K562 (cell line): ENCODE measurements at regions not wholly inside any gene's neighbourhood (a gene's known extent, or its start where the extent isn't known, plus 50 kb on each side); places are given as distances from the start of the nearest gene placed in this dataset.

Source experiments
- BACH1 ChIP-seq: fragments of 200-800 bp; sonication (Bioruptor generic); IDR thresholded peaks from 2 replicates; pipeline ENCODE4 v1.6.1; 2016; ENCODE audit warnings: missing genetic modification characterization, missing compliant biosample characterization
- FOXP1 ChIP-seq: sonication (generic); formaldehyde crosslinking; IDR thresholded peaks from 2 replicates; pipeline ENCODE4 v1.8.0; 2022; ENCODE audit warnings: mild to moderate bottlenecking, missing genetic modification reagents
- FOXP4 ChIP-seq: sonication (generic); formaldehyde crosslinking; IDR thresholded peaks from 2 replicates; pipeline ENCODE4 v1.8.0; 2022; ENCODE audit warnings: mild to moderate bottlenecking, missing genetic modification reagents, borderline replicate concordance
- JUN ChIP-seq, 2 experiments: sonication (generic) in 1 of 2; formaldehyde crosslinking in 1 of 2; IDR thresholded peaks; 2 replicates each; pipeline versions ENCODE4 v1.6.1 to v1.8.0; 2012 to 2022; ENCODE audit warnings: borderline replicate concordance in 2 of 2, mild to moderate bottlenecking in 2 of 2, improper control_type of control experiment in 1 of 2, low read depth in 1 of 2, low read length in 1 of 2, missing genetic modification reagents in 1 of 2
- NFATC3 ChIP-seq: fragments of 450-650 bp; IDR thresholded peaks from 2 replicates; pipeline ENCODE4 v1.6.1; 2017; ENCODE audit warnings: mild to moderate bottlenecking
- POLR2A ChIP-seq: fragments of 450-650 bp; conservative IDR thresholded peaks from 2 replicates; pipeline ENCODE4 v1.6.1; 2016
- TCF7 ChIP-seq: sonication (generic); IDR thresholded peaks from 2 replicates; pipeline ENCODE4 v1.6.1; 2016; ENCODE audit warnings: antibody characterized with exemption, borderline replicate concordance
- ZHX1 ChIP-seq: fragments of 150-350 bp; conservative IDR thresholded peaks from 2 replicates; pipeline ENCODE4 v1.6.1; 2014; ENCODE audit warnings: low read length
- TF ChIP-seq, protein P1 (sequence below): fragments of 450-650 bp; IDR thresholded peaks from 2 replicates; pipeline ENCODE4 v1.6.1; 2016; ENCODE audit warnings: low read depth

DNA sequence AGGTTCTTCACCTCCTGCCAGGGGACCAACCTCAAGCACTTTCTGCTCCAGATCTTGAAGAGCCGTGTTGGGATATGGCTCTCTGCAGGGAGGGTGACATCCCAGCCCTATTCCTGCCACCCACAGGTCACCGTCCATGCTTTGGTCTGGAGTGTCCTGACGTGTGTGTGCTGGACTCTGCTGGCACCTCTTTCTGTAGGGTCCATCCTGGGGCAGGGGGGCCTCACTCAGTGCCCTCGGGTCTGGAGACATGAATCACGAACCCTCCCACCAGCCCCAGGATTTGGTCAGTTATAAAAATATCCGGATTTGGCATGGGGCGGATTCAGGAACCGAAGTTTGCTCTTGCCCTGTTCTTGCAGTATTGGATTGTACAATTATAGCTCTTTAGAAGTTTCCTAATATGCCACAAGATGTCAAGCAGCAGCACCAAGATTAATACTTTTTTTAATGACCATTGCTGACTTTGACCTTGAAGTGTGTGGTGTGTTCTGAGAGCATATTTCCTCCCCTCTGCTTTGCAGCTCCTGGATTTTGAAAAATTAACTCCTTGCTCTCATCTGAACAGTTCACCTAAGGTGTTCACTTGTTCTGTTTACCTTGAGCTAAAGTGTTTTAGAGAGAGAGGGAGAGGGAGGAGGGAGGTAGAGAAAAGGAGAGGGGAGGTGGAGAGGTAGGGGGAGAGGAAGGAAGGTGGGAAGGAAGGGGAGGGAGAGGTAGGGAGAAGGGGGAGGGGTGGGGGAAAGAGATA lies 95.4 kb upstream of the SHH start:
- TF ChIP-seq JUN (IDR thresholded peaks at IDR 0.05; ENCODE audit: borderline replicate concordance, low read depth, low read length): no peak
- no peak for TF ChIP-seq JUN (CRISPR knock-in tag; IDR thresholded peaks at IDR 0.05; ENCODE audit: borderline replicate concordance)
- no peak for TF ChIP-seq FOXP4 (CRISPR knock-in tag)
- TF ChIP-seq ZHX1: no peak
- TF ChIP-seq, protein P1, sequence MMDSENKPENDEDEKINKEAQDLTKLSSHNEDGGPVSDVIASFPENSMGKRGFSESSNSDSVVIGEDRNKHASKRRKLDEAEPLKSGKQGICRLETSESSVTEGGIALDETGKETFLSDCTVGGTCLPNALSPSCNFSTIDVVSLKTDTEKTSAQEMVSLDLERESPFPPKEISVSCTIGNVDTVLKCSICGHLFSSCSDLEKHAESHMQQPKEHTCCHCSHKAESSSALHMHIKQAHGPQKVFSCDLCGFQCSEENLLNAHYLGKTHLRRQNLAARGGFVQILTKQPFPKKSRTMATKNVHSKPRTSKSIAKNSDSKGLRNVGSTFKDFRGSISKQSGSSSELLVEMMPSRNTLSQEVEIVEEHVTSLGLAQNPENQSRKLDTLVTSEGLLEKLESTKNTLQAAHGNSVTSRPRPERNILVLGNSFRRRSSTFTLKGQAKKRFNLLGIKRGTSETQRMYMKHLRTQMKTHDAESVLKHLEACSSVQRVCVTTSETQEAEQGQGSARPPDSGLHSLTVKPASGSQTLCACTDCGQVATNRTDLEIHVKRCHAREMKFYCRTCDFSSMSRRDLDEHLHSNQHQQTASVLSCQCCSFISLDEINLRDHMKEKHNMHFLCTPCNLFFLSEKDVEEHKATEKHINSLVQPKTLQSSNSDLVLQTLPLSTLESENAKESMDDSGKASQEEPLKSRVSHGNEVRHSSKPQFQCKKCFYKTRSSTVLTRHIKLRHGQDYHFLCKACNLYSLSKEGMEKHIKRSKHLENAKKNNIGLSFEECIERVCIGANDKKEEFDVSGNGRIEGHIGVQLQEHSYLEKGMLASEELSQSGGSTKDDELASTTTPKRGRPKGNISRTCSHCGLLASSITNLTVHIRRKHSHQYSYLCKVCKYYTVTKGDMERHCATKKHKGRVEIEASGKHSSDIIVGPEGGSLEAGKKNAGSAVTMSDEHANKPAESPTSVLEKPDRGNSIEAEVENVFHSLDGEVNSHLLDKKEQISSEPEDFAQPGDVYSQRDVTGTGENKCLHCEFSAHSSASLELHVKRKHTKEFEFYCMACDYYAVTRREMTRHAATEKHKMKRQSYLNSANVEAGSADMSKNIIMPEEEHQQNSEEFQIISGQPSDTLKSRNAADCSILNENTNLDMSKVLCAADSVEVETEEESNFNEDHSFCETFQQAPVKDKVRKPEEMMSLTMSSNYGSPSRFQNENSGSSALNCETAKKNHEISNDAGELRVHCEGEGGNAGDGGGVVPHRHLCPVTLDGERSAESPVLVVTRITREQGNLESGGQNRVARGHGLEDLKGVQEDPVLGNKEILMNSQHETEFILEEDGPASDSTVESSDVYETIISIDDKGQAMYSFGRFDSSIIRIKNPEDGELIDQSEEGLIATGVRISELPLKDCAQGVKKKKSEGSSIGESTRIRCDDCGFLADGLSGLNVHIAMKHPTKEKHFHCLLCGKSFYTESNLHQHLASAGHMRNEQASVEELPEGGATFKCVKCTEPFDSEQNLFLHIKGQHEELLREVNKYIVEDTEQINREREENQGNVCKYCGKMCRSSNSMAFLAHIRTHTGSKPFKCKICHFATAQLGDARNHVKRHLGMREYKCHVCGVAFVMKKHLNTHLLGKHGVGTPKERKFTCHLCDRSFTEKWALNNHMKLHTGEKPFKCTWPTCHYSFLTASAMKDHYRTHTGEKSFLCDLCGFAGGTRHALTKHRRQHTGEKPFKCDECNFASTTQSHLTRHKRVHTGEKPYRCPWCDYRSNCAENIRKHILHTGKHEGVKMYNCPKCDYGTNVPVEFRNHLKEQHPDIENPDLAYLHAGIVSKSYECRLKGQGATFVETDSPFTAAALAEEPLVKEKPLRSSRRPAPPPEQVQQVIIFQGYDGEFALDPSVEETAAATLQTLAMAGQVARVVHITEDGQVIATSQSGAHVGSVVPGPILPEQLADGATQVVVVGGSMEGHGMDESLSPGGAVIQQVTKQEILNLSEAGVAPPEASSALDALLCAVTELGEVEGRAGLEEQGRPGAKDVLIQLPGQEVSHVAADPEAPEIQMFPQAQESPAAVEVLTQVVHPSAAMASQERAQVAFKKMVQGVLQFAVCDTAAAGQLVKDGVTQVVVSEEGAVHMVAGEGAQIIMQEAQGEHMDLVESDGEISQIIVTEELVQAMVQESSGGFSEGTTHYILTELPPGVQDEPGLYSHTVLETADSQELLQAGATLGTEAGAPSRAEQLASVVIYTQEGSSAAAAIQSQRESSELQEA: no peak
- TF ChIP-seq NFATC3: no peak
- no peak for TF ChIP-seq TCF7
- no peak for TF ChIP-seq POLR2A
- TF ChIP-seq FOXP1 (CRISPR knock-in tag): no peak
- no peak for TF ChIP-seq BACH1 (tag)
